HG03159 (cell line): ENCODE measurements at regions not wholly inside any gene's neighbourhood (a gene's known extent, or its start where the extent isn't known, plus 50 kb on each side); places are given as distances from the start of the nearest gene placed in this dataset.
"Not testable (repeated sequence)": the region's sequence is repeated elsewhere in the genome, so short reads cannot be mapped to it uniquely, and the experiment has no call there.

ENCODE experiments used
- ATAC-seq: cut with Tn5 transposase; IDR thresholded peaks from one replicate; pipeline ENCODE4 v1.9.1; 2021; ENCODE audit warnings: mild to moderate bottlenecking, moderate library complexity; ENCODE audit not compliant: unreplicated experiment

DNA sequence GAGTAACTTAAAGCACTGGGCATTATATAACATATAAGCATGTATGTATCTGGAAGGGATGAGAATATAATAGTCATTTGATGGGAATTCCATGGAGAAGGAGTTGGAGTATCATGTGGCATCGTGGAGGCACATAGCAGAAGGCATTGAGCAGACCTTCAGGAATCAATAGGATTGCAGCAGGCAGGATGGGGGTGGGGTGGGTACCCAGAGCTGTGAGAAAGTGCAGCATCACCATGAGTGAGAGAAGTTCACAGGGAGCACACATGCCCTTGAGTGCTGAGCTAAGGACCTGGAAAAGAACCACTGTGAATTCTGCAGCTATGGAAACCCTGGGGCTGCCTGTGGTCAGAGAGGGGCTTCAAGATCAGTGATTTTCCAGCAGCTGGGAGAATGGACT lies 57.3 kb downstream of the MED10 start:
- no peak for ATAC-seq

DNA sequence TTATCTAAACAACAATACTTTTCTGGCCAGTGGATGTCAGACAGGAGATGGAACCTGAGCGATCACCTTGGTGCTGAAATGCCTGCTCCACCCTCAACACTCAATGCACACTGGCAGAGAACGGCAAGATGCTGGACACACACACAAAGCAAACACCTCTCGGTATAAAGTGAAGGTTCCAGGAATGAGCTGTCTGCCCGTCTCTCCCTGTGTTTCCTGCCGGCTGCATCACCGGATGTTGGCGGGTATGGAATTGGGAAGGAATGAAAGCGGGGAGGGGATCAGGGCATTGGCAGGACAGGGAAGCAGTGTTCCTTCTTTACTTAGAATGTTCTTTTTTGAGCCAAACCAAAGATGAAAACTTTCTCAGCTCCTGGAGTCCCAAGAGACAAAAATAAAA lies 59.2 kb downstream of the MED10 start:
- no peak for ATAC-seq

DNA sequence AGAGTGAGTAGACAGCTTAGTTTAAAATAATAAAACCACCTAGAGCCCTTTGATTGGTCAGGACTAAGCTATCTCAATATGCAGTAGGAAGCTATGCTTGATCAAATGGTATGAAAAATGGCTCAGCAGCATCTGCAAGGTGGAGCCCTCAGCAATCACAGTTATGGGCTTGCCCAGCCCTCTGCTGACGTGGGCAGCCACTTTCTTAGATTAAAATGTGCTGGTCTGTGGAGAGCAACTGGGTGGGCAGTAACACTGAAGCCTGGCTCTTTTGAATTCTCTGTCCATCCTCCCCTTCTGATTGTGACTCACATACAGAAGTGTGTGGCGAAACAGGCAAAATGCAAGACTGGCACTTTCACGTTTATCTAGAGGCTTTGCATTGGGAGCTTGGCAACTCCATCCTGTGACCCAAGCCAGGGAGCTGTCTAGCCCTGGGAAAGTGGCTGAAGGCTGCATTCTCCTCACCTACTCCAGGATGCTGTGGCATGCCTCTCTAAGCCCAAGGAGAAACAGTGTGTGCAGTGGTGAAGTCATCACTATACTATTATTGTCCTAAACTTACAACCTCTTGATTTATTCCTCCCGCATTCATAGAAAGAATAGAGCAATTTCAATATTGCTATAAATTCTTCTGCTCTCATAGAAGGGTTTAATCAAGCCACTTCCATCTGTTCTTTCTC lies 61.1 kb downstream of the MED10 start:
- ATAC-seq, result no peak

DNA sequence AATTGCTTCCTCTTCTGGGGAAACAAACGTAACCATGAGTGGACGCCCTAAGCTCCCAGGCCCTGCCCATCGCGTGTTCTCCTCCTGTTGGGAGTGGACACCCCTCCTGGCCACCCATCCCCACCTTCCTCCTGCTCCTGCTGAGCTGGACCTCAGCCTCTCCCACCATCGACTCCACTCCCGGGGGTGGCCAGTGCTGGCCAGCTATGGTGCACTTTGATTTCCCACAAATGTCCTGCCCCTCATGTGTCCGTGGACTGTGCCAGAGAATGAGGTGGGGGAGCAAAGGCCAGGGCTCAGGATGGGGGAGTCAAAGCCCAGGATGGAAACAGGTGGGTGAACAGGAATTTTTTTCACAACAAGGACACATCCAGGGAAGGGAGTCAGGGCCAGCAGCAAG lies 62.8 kb downstream of the MED10 start:
- no peak for ATAC-seq

DNA sequence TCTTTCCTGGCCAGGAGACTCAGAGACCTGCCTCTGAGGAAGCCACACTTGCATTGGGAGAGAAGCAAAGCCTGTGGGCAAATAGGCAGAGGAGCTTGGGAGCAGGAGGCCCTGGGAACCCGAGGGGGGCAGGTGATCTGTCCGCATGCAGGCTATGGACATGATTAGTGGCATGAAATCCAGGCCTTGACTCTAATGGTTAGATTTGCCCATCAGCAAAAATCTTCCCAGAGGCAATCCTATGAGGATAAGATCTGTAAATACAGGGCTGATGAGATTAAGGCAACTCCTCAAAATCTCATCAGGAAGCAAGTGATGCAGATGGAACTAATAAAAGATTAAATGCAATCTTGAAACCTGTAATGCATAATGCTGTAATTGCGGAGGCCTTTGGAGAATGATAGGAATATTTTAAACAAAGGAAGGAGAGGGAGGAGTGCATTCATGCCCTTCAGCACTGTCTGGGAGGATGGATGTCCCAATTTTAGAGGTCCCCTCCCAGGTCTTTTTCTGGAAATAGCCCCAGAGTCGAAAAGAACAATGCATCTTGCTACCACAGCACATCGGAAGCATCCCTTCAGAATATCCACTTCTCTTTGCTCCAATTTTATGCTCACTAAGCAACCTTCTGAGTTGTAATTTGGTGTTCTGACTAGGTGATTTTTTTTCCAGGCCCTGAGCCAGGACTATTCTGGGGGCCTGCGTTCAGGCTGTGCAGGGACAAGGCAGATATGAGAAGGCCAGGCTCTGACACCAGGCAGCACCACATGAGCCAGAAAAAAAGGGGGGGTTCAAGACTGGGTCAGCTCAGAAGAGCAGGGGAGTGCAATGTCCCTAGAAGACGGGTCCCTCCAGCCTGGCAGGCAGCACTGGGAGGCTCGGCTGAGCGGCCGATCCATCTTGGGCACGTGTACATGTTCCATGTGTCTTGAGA lies 66.5 kb downstream of the MED10 start:
- ATAC-seq, result no peak

DNA sequence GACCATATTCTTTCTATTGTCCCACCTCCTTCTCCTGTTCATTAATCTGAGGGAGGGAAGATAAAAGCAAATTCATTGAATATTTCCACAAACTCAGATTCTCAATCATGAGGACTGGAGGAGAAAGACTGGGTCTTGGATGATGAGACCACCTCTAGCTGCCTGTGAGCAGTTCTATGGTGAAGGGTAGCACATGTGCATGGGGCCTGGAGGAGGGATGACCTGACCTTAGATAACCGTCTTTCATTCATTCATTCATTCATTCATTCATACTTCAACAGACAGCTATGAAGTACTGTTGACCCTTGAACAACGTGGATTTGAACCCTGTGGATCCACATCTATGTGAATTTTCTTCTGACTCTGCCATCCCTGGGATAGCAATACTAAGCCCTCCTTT lies 68.4 kb downstream of the MED10 start:
- no peak for ATAC-seq

DNA sequence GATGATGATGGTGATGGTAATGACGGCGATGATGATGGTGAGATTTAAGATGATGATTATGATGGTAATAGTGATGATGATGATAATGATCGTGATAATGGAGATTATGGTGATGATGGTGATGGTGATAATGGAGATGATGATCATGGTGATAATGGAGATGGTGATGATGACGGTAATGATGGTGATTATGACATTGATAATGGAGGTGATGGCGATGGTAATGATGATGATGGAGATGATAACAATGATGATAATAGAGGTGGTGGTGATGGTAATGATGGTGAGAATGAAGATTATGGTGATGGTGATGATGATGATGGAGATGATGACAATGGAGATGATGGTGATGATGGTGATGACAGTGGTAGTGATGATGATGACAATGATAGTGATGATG lies 69.7 kb downstream of the MED10 start:
- ATAC-seq, result no peak

DNA sequence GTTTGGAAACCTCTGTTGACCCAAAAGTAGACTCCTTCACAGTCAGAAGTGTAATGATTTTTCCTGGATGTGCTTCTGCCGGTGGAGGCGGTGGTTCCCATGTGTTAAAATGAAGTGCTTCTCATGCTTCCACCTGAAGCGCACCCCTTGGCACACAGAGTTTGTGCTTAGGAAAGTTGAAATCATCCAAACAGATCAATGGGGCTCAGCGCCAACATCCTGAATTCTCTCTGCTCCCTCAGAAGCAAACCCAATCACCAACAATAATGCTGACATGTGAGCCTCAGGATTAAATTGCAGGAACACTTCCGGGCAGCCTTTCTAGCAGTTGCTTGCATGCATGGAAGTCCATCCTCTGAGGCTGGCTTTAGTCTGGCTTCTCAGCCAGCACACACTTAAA lies 71.0 kb downstream of the MED10 start:
- no peak for ATAC-seq

DNA sequence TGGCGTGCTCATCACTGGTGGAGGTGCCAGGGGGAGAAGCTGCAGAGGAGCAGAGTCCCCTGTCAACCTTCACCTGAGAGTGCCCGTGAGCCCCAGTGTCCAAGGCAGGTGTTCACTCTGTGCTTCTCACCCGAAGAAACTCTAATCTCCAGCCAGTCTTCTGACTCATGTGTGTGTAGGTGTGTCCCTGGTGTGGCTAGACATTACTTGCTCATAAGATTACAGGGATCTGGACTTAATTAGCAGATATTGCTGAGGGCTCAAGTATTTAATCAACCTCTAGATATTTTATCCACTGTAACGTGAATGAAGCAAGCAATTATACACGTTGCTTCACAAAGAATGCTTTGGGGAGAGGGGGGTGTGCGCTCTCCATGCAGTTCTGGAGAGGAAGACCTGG lies 72.5 kb downstream of the MED10 start:
- no peak for ATAC-seq

DNA sequence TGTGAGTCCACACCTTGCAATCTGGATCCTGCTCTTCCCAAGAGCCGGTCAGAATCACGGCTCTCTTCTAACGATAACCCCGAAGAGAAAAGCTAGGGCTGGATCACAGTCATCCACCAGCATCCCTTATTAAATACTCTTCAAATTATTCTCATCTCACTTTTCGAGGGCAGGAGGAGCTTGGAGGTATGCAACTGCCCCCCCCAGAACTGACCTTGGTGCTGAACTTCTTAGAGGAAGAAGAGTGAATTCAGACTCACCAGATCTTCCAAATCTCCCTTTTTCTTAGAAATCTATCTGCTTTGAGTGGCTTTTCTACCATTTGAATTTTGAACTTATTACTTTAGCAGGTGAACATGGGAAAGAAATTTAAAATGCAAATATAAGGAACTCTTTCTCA lies 75.7 kb downstream of the MED10 start:
- ATAC-seq, result no peak

DNA sequence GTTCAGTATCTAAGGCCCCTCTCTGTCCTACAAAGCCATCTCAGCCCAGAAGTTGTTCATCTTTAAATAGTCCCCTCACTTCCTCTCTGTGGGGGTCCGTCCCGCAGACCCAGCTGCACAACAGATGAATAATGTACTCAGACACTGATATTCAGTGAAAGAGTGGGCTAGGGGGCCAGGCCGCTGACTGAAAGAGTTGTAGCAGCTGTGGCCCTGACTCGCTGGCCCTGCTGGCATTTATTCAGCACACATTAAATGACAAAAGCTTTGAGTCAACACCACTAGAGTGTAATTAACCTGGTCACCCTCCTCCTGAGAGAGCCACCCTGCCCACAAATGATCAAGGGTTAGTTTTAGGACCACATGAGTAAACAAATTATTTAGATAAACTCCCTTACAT lies 76.3 kb downstream of the MED10 start:
- ATAC-seq, result no peak

DNA sequence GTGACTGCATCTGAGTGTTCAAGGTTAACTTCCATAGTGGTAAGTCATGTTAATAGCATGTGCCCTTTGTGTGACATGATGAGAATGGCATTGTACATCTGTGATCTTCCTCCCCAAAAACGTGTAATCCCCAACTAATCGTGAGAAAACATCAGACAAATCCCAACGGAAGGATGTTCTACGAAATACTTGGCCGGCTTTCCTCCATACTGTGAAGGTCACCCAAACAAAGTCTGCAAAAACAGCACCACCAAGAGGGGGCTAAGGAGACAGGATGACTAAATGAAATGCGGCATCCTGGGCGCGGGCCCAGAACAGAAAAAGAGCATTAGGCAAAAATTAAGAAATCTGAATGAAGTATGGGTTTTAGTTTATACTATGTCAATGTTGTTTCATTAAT lies 81.8 kb downstream of the MED10 start:
- ATAC-seq, result no peak

DNA sequence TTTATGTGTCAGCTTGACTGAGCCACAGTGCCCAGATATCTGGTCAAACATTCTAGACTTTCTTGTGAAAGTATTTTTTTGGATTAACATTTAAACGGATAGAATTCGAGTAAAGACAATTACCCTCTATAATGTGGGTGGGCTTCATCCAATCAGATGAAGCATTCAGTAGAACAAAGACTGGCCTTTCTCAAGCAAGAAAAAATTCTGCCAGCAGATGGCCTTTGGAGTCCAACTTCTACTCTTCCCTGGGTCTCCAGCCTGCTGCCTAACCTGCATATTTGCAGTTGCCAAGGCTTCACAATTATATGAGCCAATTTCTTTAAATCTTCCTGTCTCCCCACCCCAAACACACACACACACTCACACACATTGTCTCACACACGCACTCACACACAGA lies 86.4 kb downstream of the MED10 start:
- no peak for ATAC-seq

DNA sequence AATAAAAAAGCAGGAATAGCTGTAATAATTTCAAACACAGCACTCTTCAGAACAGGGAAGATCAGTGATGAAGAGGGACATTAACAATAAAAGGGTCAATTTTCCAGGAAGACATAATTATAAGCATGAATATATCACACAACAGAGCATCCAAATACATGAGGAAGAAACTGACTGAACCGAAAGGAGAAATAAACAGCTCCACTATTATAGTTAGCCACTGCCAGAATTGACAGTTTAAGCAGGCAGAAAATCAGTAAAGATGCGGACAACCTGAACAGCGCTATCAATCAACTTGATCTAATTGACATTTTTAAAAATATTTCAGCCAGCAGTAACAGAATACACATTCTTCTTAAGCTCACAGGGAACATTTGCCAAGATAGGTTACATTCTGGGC lies 89.1 kb downstream of the MED10 start:
- no peak for ATAC-seq

DNA sequence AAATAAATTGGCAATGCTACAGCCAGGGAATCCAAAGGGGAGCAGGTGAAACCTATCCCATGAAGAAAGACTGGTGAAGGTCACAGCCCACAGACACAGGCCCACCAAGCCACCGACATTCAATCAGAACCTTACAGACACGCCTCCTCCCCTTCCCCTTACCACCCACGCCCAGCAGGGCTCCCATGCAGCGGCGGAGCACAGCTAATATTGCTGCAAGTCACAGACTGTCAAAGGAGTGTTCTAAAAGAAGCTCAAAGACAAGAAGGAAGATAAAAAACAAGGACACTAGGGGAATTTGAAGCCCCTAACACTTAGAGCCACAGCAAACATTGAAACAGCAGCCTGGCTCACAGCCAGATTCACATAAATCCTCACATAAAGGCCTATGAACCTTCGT lies 91.2 kb downstream of the MED10 start:
- ATAC-seq, result no peak

DNA sequence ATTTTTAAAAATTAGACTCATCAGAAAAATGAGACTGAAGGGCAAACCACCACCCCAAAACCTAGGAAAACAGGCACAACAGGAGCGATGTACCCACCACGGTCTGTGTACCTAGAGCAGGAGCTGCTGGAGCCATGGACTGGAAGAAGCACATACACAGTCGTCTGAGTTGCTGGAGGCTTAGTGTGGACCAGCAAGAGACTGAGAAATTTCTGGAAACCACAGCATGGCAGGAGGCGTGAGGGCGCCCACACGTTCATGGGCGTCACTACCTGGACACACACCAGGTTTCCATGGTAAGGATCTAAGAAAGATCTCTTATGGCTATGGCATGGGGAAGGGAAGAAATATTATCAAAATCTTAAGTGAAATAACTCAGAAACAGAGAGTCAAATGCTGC lies 91.9 kb downstream of the MED10 start:
- no peak for ATAC-seq

DNA sequence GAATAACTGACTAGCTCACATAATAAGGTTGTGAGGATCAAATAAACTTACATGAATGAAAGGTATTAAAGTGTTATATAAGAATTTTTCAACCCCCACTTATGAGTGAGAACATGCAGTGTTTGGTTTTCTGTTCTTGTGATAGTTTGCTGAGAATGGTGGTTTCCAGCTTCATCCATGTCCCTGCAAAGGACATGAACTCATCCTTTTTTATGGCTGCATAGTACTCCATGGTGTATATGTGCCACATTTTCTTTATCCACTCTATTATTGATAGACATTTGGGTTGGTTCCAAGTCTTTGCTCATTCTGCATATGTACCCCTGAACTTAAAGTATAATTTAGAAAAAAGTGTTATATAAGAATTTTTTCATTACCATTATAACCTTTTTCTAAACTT lies 93.9 kb downstream of the MED10 start:
- not testable (repeated sequence) for ATAC-seq

DNA sequence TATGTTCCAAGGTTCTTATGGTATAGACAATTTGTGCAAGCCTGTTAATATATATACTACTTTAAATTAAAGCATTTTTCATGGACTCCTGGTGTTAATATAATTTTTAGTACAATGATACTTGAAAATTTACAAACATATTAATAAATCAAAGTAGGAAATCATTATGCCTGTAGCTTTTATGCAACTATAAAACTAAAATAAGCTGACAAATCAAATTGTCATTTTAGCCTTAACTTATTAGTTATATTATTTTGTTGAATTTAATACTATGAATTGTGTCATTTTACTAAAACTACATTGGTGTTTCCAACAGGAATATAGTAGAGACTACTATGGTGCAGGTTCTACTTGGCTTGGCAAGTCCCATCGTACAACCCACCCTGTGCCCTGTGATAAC lies 96.0 kb downstream of the MED10 start:
- no peak for ATAC-seq

DNA sequence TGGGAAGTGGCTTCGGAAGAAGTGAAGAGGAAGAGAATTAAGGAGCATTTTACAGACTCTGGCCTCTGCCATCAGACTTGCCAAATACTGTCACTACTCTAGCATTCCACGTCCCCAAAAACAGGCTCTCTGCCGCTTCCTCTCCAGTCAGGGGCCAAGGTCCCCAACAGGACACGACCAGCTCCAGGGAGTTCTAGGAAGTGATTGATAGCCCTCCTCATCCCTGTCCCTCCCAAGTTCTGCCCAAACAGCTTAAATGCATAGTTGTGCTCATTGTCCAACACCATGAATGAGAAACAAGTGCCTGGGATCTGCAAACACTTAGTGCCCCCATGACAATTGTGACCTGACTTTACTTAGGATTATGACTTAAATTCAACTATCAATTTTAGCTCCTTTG lies 96.5 kb downstream of the MED10 start:
- ATAC-seq, result no peak

DNA sequence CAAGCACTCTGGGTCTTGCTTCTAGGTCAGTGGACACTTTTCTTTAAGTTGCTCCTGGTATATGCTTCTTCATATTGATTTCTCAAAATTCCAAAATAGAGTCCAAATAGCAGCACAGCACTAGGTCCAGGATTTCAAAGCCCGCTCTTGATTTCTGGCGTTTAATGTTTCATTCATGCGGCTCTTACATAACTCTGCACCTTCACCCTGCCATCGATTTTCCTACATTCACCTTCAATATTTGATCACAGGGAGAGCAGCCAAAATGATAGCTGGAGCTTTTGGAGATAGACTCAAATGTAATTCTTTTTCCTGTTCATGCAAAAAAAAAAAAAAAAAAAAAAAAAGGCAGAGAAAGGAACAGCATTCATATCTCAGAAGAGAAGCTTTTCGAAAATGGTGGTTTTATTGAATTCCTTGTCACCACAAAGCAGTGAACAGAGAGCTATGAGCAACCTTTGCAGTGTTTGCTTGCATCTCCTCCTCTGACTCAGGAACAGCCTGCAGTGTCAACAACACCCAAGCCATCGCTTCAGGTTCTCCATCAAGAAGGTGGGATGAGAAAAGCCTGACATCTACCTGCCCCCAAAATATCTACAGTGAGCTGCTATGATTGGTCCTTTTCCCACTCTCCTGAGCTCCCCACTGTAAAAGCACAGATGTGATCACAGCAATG lies 97.8 kb downstream of the MED10 start:
- ATAC-seq, result no peak

DNA sequence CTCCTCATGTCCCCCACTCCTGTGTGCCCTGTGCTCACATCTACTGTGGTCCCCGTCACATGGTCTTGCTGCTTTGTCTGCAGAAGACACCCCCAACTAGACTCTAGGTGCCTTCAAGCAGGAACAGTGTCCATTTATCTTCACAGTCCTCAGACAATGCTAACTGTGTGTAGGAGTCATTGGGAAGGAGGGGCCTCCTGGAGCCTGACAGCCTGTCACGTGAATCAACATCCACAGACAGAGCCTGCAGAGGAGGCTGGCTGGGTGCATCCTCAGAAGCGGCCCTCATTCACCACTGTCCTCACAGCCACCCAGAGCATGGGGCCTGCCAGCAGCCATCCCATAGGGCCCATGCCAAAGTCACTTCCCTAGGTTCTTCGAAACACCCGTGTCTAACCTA lies 98.7 kb downstream of the MED10 start:
- no peak for ATAC-seq
